GM12892 (cell line): ENCODE measurements at regions not wholly inside any gene's neighbourhood (a gene's known extent, or its start where the extent isn't known, plus 50 kb on each side); places are given as distances from the start of the nearest gene placed in this dataset.

ENCODE experiments used
- POLR2A ChIP-seq: IDR thresholded peaks from 2 replicates; pipeline ENCODE4 v1.6.1; 2011; ENCODE audit warnings: low read depth, low read length, control low read depth
- POLR2AphosphoS5 ChIP-seq: IDR thresholded peaks from 2 replicates; pipeline ENCODE4 v1.6.1; 2011; ENCODE audit warnings: low read depth, low read length, control low read depth
- TAF1 ChIP-seq: IDR thresholded peaks from 2 replicates; pipeline ENCODE4 v1.6.1; 2011; ENCODE audit warnings: low read depth, mild to moderate bottlenecking, control low read depth, low read length, borderline replicate concordance

DNA sequence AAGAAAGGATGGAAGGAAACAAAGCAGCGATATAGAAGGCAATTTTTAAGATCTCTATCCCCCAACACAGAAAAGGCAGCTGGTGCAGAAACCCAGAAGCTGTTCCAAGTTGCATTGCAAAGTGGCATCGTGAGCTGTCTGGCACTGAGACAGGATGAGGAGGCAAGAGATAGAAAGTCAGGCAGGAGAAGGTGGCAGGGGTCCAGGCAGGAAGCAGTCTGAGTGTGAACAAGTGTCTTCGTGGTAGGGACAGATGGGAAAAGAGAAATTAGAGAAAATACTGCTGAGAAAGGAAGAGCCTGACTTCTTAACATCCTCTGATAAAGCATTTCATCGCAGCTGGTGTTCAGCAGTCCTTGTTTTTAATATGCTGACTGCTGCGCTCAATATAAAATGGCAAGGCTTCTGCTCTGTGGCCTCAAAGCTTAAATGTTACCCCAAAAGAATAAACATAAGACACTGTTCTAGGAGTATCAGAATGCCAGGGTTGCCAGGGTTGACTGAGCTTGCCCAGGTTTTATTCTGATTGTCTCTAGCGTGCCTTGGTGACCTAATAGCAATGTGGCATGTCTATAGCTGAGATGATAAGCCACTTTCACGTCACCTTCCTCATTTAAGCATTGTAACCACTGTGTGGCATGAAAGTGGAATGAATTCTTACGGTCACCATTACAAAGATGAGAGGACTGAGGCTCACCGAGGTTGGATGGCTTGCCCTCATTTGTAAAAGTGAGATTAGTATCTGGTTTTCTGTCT lies 397.6 kb downstream of the NUAK1 start:
- TF ChIP-seq POLR2A (no peak), TAF1 (no peak), POLR2AphosphoS5 (no peak)
